ENCODE measurements at regions not wholly inside any gene's neighbourhood (a gene's known extent, or its start where the extent isn't known, plus 50 kb on each side); places are given as distances from the start of the nearest gene placed in this dataset.

GRCh38 chr4:63937961-63938360 lies 471.3 kb downstream of the TECRL start:
- TF ChIP-seq CTCF (conservative IDR thresholded peaks at IDR 0.05): no peak
- no peak overlapping the region for H3K27ac ChIP-seq

GRCh38 chr4:63922146-63922545 lies 487.1 kb downstream of the TECRL start:
- no peak for TF ChIP-seq CTCF (conservative IDR thresholded peaks at IDR 0.05)
- H3K27ac ChIP-seq: no peak overlapping the region

DNA sequence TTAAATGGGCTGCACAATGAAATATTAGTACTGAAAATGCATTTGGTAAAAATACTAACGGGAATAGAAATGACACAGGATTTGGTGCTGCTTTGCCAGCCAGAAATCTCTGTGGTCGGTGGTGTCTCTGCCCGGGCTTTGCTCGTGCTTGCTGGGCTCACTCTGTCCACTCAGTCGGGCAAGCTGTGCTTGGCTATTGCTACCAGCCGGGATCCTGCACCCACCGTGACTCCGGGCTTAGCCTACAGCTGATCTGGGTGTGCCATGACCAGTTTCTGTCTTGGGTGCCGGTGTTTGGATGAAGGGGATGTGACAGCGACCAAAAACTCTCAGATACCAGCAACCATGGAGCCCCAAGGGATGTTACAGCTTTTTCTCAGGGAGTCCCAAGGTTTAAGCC lies 487.7 kb downstream of the TECRL start:
- no peak for TF ChIP-seq CTCF (conservative IDR thresholded peaks at IDR 0.05)
- no peak overlapping the region for H3K27ac ChIP-seq

DNA sequence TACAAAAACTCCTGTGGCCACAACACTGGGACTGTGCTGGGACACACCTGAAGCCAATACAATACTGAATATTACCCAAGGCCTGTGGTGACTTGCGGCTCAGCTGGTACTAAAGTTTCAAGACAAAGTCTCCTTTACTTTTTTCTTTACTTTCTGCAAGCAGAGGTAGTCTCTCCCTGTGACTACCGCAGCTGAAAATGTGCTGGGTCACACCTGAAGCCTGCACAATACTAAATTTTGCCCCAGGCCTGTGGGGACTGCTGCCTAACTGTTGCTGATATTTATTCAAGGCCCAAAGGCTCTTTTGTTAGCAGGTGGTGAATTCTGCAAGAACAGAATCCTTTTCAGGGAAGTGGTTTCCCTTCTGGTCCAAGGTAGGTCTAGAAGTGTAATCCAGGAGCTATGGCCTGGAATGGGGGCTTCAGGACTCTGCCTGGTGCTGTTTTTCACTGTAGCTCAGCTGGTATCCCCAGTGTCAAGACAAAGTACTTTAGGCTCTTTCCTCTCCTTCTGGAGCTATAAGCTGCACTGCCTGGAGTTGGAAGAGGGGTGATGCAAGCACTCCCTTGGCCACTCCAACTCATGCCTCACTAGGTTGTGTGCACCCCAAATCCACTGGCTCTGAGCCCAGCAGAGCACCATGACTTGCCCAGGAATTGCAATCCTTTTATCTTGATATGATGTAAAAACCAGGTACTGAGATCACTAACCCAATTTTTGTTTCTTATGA lies 489.4 kb downstream of the TECRL start:
- TF ChIP-seq CTCF (conservative IDR thresholded peaks at IDR 0.05): no peak

GRCh38 chr4:63906660-63907183 lies 502.5 kb downstream of the TECRL start:
- H3K27ac ChIP-seq: no peak overlapping the region
- no peak for TF ChIP-seq CTCF (conservative IDR thresholded peaks at IDR 0.05)

More for the DNA sequence above, 489.4 kb downstream of the TECRL start:
- H3K27ac ChIP-seq: no peak overlapping the region

DNA sequence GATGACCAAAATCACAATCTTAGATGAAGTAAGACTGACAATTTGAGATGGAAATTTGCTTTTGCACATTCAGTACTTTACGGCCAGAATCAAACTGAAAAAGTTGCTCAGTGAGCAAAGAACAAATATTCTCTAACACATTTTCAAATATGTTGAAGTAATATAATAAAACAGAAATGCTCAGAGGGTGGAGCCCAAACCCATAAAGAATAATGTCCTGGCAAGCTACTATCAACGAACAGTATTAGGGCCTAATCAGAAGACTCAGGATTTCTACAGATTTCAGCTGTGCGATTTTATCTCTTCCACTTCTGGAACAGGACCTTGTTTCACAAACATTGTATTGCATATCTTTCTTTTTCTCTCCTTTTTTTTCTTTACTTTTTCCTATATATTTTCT lies 505.0 kb downstream of the TECRL start:
- no peak overlapping the region for H3K27ac ChIP-seq
- TF ChIP-seq CTCF (conservative IDR thresholded peaks at IDR 0.05): no peak

- no peak for TF ChIP-seq CTCF (conservative IDR thresholded peaks at IDR 0.05)
- no peak overlapping the region for H3K27ac ChIP-seq
Observed at GRCh38 chr4:63901304-63901703, 507.9 kb downstream of the TECRL start.
